ENCODE measurements at regions not wholly inside any gene's neighbourhood (a gene's known extent, or its start where the extent isn't known, plus 50 kb on each side); places are given as distances from the start of the nearest gene placed in this dataset.

- Histone ChIP-seq H2AFZ (ENCODE audit: insufficient read depth, low read depth, low read length, poor library complexity, severe bottlenecking) (no peak overlapping the region), H3K9ac (ENCODE audit: low read length) (no peak overlapping the region), H3K4me1 (ENCODE audit: control insufficient read depth in 2 of 2, insufficient read depth in 2 of 2, low read length in 2 of 2) (no peaks in the 10 kb centered on the region), H3K4me2 (replicated peaks; ENCODE audit: low read depth, low read length, poor library complexity, severe bottlenecking) (no peak overlapping the region), H3K36me3 (replicated peaks in 1 of 2; ENCODE audit: control extremely low read depth in 1 of 2, control insufficient read depth in 1 of 2, extremely low read depth in 1 of 2, insufficient read depth in 2 of 2, low read length in 1 of 2) (no peaks in the 10 kb centered on the region), H3K9me3 (ENCODE audit: control extremely low read depth in 1 of 3, control insufficient read depth in 2 of 3, insufficient read depth in 1 of 3, low read length in 2 of 3) (no peaks in the 10 kb centered on the region), H3K27me3 (replicated peaks in 1 of 4; ENCODE audit: control extremely low read depth in 1 of 4, control insufficient read depth in 3 of 4, insufficient read depth in 4 of 4, low read length in 3 of 4) (no peaks in the 10 kb centered on the region), H4K20me1 (ENCODE audit: control insufficient read depth, insufficient read depth, low read length, poor library complexity, severe bottlenecking) (no peaks in the 10 kb centered on the region), H3K27ac (ENCODE audit: low read length in 2 of 2) (no peak overlapping the region), H3K4me3 (ENCODE audit: control extremely low read depth in 1 of 5, extremely low read depth in 1 of 5, insufficient read depth in 1 of 5, low read depth in 2 of 5, low read length in 4 of 5) (no peak overlapping the region), H3K79me2 (ENCODE audit: control insufficient read depth, insufficient read depth, low read length) (no peaks in the 10 kb centered on the region)
- Mint-ChIP-seq H3K4me3 (no peak overlapping the region), H3K27me3 (no peaks in the 10 kb centered on the region), H3K27ac (no peak overlapping the region), H3K9me3 (ENCODE audit: insufficient read depth) (peaks cover 2% of the 10 kb centered on the region), H3K4me1 (no peaks in the 10 kb centered on the region)
- TF ChIP-seq, protein P1, sequence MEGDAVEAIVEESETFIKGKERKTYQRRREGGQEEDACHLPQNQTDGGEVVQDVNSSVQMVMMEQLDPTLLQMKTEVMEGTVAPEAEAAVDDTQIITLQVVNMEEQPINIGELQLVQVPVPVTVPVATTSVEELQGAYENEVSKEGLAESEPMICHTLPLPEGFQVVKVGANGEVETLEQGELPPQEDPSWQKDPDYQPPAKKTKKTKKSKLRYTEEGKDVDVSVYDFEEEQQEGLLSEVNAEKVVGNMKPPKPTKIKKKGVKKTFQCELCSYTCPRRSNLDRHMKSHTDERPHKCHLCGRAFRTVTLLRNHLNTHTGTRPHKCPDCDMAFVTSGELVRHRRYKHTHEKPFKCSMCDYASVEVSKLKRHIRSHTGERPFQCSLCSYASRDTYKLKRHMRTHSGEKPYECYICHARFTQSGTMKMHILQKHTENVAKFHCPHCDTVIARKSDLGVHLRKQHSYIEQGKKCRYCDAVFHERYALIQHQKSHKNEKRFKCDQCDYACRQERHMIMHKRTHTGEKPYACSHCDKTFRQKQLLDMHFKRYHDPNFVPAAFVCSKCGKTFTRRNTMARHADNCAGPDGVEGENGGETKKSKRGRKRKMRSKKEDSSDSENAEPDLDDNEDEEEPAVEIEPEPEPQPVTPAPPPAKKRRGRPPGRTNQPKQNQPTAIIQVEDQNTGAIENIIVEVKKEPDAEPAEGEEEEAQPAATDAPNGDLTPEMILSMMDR (IDR thresholded peaks at IDR 0.05) = no peak
- no peak for TF ChIP-seq EZH2 (IDR thresholded peaks at IDR 0.05; ENCODE audit: borderline replicate concordance, insufficient read depth, low read depth, low read length, poor library complexity, severe bottlenecking)
- intact Hi-C loops (cut with micrococcal nuclease) = no loop called here
- ATAC-seq (ENCODE audit: low read depth) (no peak), DNase-seq (no peak)
- ChIA-PET POLR2A (no interaction called here), CTCF (no interaction called here)
- 59% methylated on average over 3 of the region's 3 CpGs for WGBS (ENCODE audit: insufficient coverage)
Measured at GRCh38 chr4:137266511-137266910, 265.8 kb downstream of the PCDH18 start.

DNA sequence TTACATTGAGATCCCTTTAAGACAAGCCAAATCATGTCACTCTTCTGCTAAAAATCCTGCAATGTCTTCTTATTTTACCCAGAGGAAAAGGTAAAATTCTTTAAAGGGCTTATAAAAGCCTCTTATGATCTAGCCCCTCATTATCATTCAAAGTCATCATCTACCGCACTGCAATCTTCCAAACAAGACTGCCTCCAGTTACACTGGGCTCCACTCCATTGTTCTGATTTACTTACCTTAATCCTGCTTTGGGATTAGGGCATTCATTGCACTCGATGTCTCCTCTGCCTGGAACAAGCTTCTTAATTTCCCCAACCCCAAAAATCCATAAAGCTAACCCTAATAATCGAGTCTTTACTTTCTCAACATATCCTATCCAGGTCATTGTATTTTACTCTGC lies 269.1 kb downstream of the PCDH18 start:
- no peaks in the 10 kb centered on the region for H4K20me1 ChIP-seq (ENCODE audit: control insufficient read depth, insufficient read depth, low read length, poor library complexity, severe bottlenecking)
- ATAC-seq (ENCODE audit: low read depth) (no peak), DNase-seq (no peak)
- no peak overlapping the region for H3K27ac Mint-ChIP-seq
- no peak overlapping the region for H2AFZ ChIP-seq (ENCODE audit: insufficient read depth, low read depth, low read length, poor library complexity, severe bottlenecking)
- intact Hi-C loops (cut with micrococcal nuclease) = no loop called here
- no peaks in the 10 kb centered on the region for H3K4me1 Mint-ChIP-seq
- no peak overlapping the region for H3K4me3 Mint-ChIP-seq
- no peaks in the 10 kb centered on the region for H3K4me1 ChIP-seq (ENCODE audit: control insufficient read depth in 2 of 2, insufficient read depth in 2 of 2, low read length in 2 of 2)
- CTCF ChIA-PET = no interaction called here
- POLR2A ChIA-PET = no interaction called here
- H3K4me2 ChIP-seq (replicated peaks; ENCODE audit: low read depth, low read length, poor library complexity, severe bottlenecking) = no peak overlapping the region
- no peaks in the 10 kb centered on the region for H3K9me3 ChIP-seq (ENCODE audit: control extremely low read depth in 1 of 3, control insufficient read depth in 2 of 3, insufficient read depth in 1 of 3, low read length in 2 of 3)
- no peak overlapping the region for H3K27ac ChIP-seq (ENCODE audit: low read length in 2 of 2)
- H3K9ac ChIP-seq (ENCODE audit: low read length) = no peak overlapping the region
- H3K4me3 ChIP-seq (ENCODE audit: control extremely low read depth in 1 of 5, extremely low read depth in 1 of 5, insufficient read depth in 1 of 5, low read depth in 2 of 5, low read length in 4 of 5) = no peak overlapping the region
- H3K27me3 ChIP-seq (replicated peaks in 1 of 4; ENCODE audit: control extremely low read depth in 1 of 4, control insufficient read depth in 3 of 4, insufficient read depth in 4 of 4, low read length in 3 of 4) = no peaks in the 10 kb centered on the region
- WGBS (ENCODE audit: insufficient coverage) = 80% methylated on average over 2 of the region's 3 CpGs
- H3K9me3 Mint-ChIP-seq (ENCODE audit: insufficient read depth) = peaks cover 2% of the 10 kb centered on the region
- no peaks in the 10 kb centered on the region for H3K27me3 Mint-ChIP-seq
- H3K79me2 ChIP-seq (ENCODE audit: control insufficient read depth, insufficient read depth, low read length) = no peaks in the 10 kb centered on the region
- H3K36me3 ChIP-seq (replicated peaks in 1 of 2; ENCODE audit: control extremely low read depth in 1 of 2, control insufficient read depth in 1 of 2, extremely low read depth in 1 of 2, insufficient read depth in 2 of 2, low read length in 1 of 2) = no peaks in the 10 kb centered on the region
- TF ChIP-seq, protein P1 (IDR thresholded peaks at IDR 0.05) = no peak
- TF ChIP-seq EZH2 (IDR thresholded peaks at IDR 0.05; ENCODE audit: borderline replicate concordance, insufficient read depth, low read depth, low read length, poor library complexity, severe bottlenecking) = no peak
